T47D (cell line): ENCODE measurements at regions not wholly inside any gene's neighbourhood (a gene's known extent, or its start where the extent isn't known, plus 50 kb on each side); places are given as distances from the start of the nearest gene placed in this dataset.

Source experiments
- DNase-seq, 2 experiments: peaks; one replicate each; pipeline versions ENCODE4 v3.0.0 to v3.0.0-alpha.2; 2011 to 2012; ENCODE audit warnings: low read depth in 1 of 2, low spot score in 1 of 2
- JUND ChIP-seq: IDR thresholded peaks from 2 replicates; pipeline ENCODE4 v1.6.1; 2012; ENCODE audit warnings: low read depth
- in situ Hi-C: cut with HindIII; loops from 2 replicates; pipeline ENCODE4 v1.10.0; 2016; ENCODE audit warnings: low sequenced_read_pairs, low pct_unique_long_range_greater_than_20kb

DNA sequence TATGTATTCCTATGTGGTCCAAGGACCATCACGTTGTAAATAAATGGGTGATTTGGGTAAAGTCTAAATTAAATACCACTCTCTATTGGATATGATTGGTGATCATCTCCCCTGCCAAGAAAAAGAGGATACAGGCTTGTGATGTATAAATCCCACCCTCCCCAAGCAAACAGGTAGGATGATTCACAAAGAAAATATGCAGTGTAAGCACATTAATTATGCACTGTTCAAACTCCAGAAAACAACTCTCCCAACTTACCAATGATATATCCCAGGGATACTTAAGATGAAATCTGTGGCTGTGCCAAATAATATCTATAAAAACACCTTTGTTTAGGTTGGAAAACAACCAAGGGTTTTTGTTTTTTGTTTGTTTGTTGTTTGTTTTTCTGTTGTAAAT, 795.9 kb downstream of the XPNPEP1 start:
- in situ Hi-C loops, result no loop called here
- TF ChIP-seq JUND, result no peak
- DNase-seq, result no peak

- in situ Hi-C loops, result no loop called here
- no peak for DNase-seq
- no peak for TF ChIP-seq JUND
These were observed 796.8 kb downstream of the XPNPEP1 start for GRCh38 chr10:109126541-109126940.

- DNase-seq, result no peak
- TF ChIP-seq JUND, result no peak
- in situ Hi-C loops, result no loop called here
These were observed 797.3 kb downstream of the XPNPEP1 start for GRCh38 chr10:109126016-109126415.

DNA sequence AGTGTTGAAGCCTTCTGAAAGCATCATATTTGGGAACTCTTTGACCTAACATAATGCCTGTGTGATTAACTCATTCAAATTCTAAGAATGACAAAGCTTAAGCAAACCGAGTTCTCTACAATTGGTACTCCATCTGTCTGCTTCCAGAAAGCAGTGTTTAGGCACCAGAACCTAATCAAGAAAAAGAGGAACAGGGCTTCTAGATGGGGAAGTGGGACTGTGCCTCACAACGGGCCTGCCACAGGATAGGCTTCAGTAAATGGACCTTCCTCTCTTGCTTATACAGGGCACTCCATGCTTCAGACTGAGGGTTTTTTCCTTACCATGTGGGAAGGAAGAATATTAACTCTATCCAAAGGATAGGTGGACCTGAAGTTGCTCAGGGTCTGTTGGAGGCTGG, 808.1 kb downstream of the XPNPEP1 start:
- TF ChIP-seq JUND, result no peak
- DNase-seq, result no peak
- in situ Hi-C loops, result no loop called here

- no peak for TF ChIP-seq JUND
- in situ Hi-C loops, result no loop called here
- no peak for DNase-seq
These were observed 808.7 kb downstream of the XPNPEP1 start for GRCh38 chr10:109114579-109114978.

DNA sequence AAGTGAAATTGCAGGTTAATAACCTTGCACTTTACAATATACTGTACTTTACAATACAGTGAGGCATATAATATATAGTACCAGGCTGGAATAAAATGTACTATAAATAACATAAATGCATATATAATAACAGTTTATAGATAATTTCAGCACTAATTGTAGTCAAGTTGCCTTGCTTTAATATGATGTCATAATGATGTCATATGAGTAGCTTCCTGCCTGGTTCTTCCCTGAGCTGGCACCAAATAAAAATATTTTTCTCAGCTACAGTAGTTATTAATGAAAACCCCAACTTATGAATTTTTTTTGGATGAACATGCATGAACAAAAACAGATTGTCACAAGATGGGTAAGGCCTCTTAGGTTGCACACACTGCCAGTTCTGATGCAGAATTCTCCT, 816.7 kb downstream of the XPNPEP1 start:
- in situ Hi-C loops, result no loop called here
- no peak for DNase-seq
- no peak for TF ChIP-seq JUND

GRCh38 chr10:109105725-109106124, 817.6 kb downstream of the XPNPEP1 start:
- TF ChIP-seq JUND, result no peak
- DNase-seq, result no peak
- in situ Hi-C loops, result no loop called here

- TF ChIP-seq JUND, result no peak
- in situ Hi-C loops, result no loop called here
- no peak for DNase-seq
These were observed 818.5 kb downstream of the XPNPEP1 start for GRCh38 chr10:109104806-109105205.

- no peak for DNase-seq
- in situ Hi-C loops, result no loop called here
- TF ChIP-seq JUND, result no peak
These were observed 820.0 kb downstream of the XPNPEP1 start for GRCh38 chr10:109103278-109103677.

- TF ChIP-seq JUND, result no peak
- in situ Hi-C loops, result no loop called here
- DNase-seq, result no peak
These were observed 833.5 kb downstream of the XPNPEP1 start for GRCh38 chr10:109089779-109090178.

- TF ChIP-seq JUND, result no peak
- in situ Hi-C loops, result no loop called here
- DNase-seq, result no peak
These were observed 851.8 kb downstream of the XPNPEP1 start for GRCh38 chr10:109071539-109071938.

DNA sequence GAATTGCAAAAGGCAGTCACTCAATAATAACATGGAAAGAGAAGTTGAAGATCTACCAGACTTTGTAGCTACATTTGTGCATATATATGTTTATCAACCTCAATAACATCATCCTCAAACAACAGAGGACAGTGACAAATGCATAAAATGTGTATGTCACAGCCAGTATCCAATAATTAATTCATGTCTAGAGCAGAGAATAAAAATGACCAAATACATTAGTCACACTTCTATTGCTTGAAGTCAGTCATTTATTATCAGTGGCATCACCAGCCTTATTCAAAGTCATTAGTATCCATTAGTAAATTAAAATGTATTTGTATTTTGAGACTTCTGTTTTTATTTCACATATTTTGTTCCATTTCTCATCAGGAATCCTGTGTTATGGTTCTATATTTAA, 852.8 kb downstream of the XPNPEP1 start:
- in situ Hi-C loops, result no loop called here
- no peak for DNase-seq
- TF ChIP-seq JUND, result no peak

DNA sequence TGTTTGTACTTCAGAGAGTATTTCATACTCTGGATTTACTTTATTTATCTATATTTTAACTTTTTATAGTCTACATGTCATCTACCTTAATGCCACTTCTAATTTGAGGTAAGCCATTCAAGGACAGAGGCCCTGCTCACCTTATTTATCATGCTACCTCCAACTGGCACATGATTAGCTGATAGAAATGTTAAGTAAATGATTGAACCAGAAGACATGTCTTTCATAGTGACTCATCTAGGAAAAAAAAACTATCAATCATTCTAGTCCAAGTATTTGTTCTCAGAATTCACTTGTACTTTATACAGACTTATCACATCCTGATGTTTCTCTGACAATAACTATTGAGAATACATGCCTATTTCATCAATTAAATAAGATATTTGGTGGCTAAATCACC, 856.3 kb downstream of the XPNPEP1 start:
- in situ Hi-C loops, result no loop called here
- no peak for DNase-seq
- no peak for TF ChIP-seq JUND

GRCh38 chr10:109065821-109066220, 857.5 kb downstream of the XPNPEP1 start:
- in situ Hi-C loops, result no loop called here
- no peak for TF ChIP-seq JUND
- DNase-seq, result no peak
